ENCODE measurements at regions not wholly inside any gene's neighbourhood (a gene's known extent, or its start where the extent isn't known, plus 50 kb on each side); places are given as distances from the start of the nearest gene placed in this dataset.

- intact Hi-C loops (cut with micrococcal nuclease): no loop called here
- no peak for TF ChIP-seq CTCF (IDR thresholded peaks at IDR 0.05; ENCODE audit: unreplicated experiment)
- Mint-ChIP-seq H3K27ac (ENCODE audit: low read depth, unreplicated experiment) (no peak overlapping the region), H3K9me3 (ENCODE audit: unreplicated experiment) (no peaks in the 10 kb centered on the region), H3K4me1 (ENCODE audit: insufficient read depth, unreplicated experiment) (no peaks in the 10 kb centered on the region), H3K27me3 (ENCODE audit: insufficient read depth, unreplicated experiment) (peaks cover 12% of the 10 kb centered on the region), H3K36me3 (ENCODE audit: insufficient read depth, unreplicated experiment) (no peaks in the 10 kb centered on the region), H3K4me3 (ENCODE audit: unreplicated experiment) (no peak overlapping the region)
- POLR2A ChIA-PET: no interaction called here
- BruUV-seq (replicated peaks): no TSS peak
- no peak for DNase-seq (ENCODE audit: unreplicated experiment)
- CTCF ChIA-PET: interaction anchor here (0.6 kb wide), 1 partner anchor 12 kb away, joined by 5 read pairs; no protein-coding TSS in a partner anchor
These were observed 484.4 kb downstream of the KDM4C start for GRCh38 chr9:7242126-7242525.

- no peaks in the 10 kb centered on the region for H3K9me3 Mint-ChIP-seq (ENCODE audit: unreplicated experiment)
- intact Hi-C loops (cut with micrococcal nuclease): no loop called here
- no peak overlapping the region for H3K4me3 Mint-ChIP-seq (ENCODE audit: unreplicated experiment)
- no peak overlapping the region for H3K27ac Mint-ChIP-seq (ENCODE audit: low read depth, unreplicated experiment)
- TF ChIP-seq CTCF (IDR thresholded peaks at IDR 0.05; ENCODE audit: unreplicated experiment): no peak
- H3K36me3 Mint-ChIP-seq (ENCODE audit: insufficient read depth, unreplicated experiment): no peaks in the 10 kb centered on the region
- peaks cover 12% of the 10 kb centered on the region for H3K27me3 Mint-ChIP-seq (ENCODE audit: insufficient read depth, unreplicated experiment)
- DNase-seq (ENCODE audit: unreplicated experiment): no peak
- POLR2A ChIA-PET: no interaction called here
- CTCF ChIA-PET: interaction anchor here (0.6 kb wide), 1 partner anchor 11 kb away, joined by 5 read pairs; no protein-coding TSS in a partner anchor
- BruUV-seq (replicated peaks): no TSS peak
- H3K4me1 Mint-ChIP-seq (ENCODE audit: insufficient read depth, unreplicated experiment): no peaks in the 10 kb centered on the region
These were observed 483.9 kb downstream of the KDM4C start for GRCh38 chr9:7241694-7242093.

- BruUV-seq (replicated peaks): no TSS peak
- no peaks in the 10 kb centered on the region for H3K9me3 Mint-ChIP-seq (ENCODE audit: unreplicated experiment)
- H3K27me3 Mint-ChIP-seq (ENCODE audit: insufficient read depth, unreplicated experiment): peaks cover 12% of the 10 kb centered on the region
- H3K4me3 Mint-ChIP-seq (ENCODE audit: unreplicated experiment): no peak overlapping the region
- intact Hi-C loops (cut with micrococcal nuclease): no loop called here
- no peaks in the 10 kb centered on the region for H3K4me1 Mint-ChIP-seq (ENCODE audit: insufficient read depth, unreplicated experiment)
- no peaks in the 10 kb centered on the region for H3K36me3 Mint-ChIP-seq (ENCODE audit: insufficient read depth, unreplicated experiment)
- DNase-seq (ENCODE audit: unreplicated experiment): no peak
- ChIA-PET CTCF (no interaction called here), POLR2A (interaction anchor here (0.6 kb wide), 1 partner anchor 1827 kb away, joined by 3 read pairs; no protein-coding TSS in a partner anchor)
- no peak for TF ChIP-seq CTCF (IDR thresholded peaks at IDR 0.05; ENCODE audit: unreplicated experiment)
- H3K27ac Mint-ChIP-seq (ENCODE audit: low read depth, unreplicated experiment): no peak overlapping the region
These were observed 483.0 kb downstream of the KDM4C start for GRCh38 chr9:7240569-7241311.

- Mint-ChIP-seq H3K9me3 (ENCODE audit: unreplicated experiment) (no peaks in the 10 kb centered on the region), H3K27me3 (ENCODE audit: insufficient read depth, unreplicated experiment) (peaks cover 10% of the 10 kb centered on the region)
- intact Hi-C loops (cut with micrococcal nuclease): no loop called here
These were observed 481.9 kb downstream of the KDM4C start for GRCh38 chr9:7239708-7240107.

More at GRCh38 chr9:7239708-7240107, 481.9 kb downstream of the KDM4C start:
- Mint-ChIP-seq H3K4me1 (ENCODE audit: insufficient read depth, unreplicated experiment) (no peaks in the 10 kb centered on the region), H3K36me3 (ENCODE audit: insufficient read depth, unreplicated experiment) (no peaks in the 10 kb centered on the region), H3K27ac (ENCODE audit: low read depth, unreplicated experiment) (no peak overlapping the region), H3K4me3 (ENCODE audit: unreplicated experiment) (no peak overlapping the region)
- DNase-seq (ENCODE audit: unreplicated experiment): no peak
- ChIA-PET CTCF (interaction anchor here (0.7 kb wide), 1 partner anchor 261 kb away, joined by 3 read pairs; no protein-coding TSS in a partner anchor), POLR2A (no interaction called here)
- no TSS peak for BruUV-seq (replicated peaks)
- TF ChIP-seq CTCF (IDR thresholded peaks at IDR 0.05; ENCODE audit: unreplicated experiment): no peak
